AML-193 (cell line): ENCODE measurements at regions not wholly inside any gene's neighbourhood (a gene's known extent, or its start where the extent isn't known, plus 50 kb on each side); places are given as distances from the start of the nearest gene placed in this dataset.

Source experiments
- DNase-seq, 2 experiments: peaks; one replicate each; lab custom pipeline; 2025; lab: John Stamatoyannopoulos, UW

DNA sequence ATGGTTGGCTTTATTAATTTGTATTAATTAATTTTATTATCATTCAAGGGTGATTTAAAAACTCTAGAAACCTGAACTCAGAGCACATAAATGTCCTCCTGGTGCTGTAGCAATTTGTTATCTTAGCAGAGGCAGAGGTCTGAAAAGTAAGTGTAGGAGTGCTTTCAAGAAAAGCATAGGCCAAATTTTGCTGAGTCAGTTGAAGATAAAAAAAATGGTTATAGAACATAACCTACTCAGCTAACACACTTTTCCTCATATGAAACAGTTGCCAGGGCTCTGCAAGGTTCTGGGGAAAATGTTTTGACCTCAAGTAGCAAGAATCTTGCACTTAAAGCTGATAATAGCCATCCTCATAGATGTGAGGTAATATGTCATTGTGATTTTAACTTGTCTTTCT lies 53.5 kb upstream of the CHODL start:
- no peak for DNase-seq

DNA sequence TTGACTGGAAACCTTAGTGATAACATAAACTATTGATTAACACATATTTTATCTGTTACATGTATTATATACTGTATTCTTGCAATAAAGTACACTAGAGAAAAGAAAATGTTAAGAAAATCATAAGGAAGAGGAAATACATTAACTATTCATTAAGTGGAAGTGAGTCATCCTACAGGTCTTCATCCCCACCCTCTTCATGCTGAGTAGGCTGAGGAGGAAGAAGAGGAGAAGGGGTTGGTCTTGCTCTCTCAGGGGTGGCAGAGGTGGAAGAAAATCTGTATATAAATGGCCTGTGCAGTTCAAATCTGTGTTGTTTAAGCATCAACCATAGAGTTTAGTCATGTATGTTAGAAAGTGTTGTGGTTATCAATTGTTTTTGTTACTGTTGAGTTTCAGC lies 66.1 kb upstream of the CHODL start:
- DNase-seq: no peak

DNA sequence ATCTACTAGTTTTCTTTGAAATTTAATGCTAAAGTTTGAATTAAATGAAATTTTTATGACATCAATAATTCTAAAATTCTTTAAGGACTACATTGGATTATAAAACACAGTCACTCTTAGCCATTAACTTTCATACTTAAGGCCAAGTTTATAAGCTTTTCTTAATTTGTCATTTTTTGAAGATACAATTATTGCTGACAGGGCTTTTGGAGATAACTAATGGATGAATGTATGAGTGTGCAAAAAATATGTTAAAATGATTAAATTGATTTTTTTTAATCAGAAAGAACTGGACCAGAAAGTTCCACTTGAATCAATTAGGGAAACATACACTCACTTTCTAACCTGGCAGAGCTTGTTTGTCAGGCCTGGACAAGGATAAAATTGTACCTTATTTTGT lies 70.3 kb upstream of the CHODL start:
- DNase-seq: no peak

DNA sequence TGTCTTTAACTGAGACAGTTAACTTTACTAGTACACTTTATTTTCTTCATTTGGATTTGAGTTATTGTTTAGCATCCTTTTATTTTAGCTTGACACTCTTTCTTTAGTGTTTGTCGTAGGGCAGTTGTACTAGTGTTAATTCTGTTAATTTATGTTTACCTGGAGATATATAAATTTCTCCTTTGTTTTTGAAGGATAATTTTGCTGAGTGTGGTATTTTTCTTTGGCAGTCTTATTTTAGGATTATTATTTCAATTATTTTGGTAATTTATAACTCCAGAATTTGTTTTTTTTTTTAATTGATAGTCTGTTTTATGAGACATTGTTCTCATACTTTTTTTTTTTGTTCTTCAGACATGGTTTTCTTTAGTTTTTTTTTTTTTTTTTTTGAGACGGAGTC lies 73.8 kb upstream of the CHODL start:
- no peak for DNase-seq

DNA sequence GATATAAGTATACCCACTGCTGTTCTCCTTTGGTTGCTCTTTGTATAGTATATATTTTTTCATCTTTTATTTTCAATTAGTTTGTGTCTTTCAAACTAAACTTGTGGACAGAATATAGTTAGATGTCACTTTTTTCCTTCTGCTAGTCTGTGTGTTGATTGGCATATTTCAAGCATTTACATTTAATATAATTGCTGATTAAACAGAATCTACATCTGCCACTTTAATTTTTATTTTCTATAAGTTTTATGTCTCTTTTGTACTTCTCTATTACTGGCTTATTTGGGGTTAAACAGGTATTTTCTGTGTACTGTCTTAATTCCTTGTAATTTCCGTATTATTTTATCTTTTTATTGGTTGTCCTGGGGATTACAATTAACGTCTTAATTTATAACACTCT lies 74.4 kb upstream of the CHODL start:
- no peak for DNase-seq

DNA sequence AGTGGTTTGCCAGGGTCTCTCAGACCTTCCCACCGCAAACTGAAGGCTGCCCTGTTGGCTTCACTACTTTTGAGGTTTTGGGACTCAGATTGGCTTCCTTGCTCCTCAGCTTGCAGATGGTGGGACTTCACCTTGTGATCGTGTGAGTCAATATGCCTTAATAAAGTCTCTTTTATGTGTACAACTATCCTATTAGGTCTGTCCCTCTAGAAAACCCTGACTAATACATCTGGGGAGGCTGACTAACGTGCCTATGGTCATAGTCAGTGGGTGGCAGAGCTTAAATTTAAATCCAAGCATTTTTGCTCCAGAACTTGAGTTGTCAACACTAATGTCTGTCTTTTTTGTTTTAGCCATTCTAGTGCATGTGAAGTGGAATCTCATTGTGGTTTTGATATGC lies 76.5 kb upstream of the CHODL start:
- no peak for DNase-seq

DNA sequence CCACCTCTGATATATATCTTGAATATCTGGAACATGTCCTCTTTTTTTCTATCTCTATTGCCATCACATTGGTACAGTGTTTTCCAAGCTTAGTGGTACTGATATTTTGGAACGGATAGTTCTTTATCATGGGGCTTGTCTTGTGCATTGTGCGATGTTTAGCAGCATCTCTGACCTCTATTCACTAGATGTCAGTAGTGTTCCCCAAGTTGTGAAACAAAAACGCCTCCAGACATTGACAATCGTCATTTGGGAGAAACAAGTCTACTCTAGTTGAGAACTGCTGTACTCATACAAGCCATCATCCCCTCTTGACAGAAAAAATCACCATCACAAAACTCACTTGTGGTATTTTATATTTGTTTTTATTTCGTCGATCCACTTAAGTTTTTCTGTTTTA lies 79.7 kb upstream of the CHODL start:
- no peak for DNase-seq

DNA sequence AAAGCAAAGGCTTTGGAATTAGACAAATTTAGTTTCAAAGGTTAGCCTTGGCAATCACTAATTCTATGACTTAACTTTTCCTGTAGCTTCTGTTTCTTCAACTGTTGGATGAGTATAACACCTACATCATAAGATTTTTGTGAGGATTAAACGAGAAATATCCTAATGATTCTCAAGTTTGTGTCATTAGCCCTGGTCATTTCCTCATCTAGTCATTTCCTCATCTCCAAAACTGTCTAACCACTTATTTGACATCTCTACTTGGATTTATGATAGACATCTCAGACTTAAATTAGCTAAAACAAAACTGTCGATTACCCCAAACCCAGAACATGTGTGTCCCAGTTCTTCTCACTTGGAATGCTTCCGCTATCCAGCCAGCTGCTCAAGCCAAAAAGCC lies 80.2 kb upstream of the CHODL start:
- DNase-seq: no peak

DNA sequence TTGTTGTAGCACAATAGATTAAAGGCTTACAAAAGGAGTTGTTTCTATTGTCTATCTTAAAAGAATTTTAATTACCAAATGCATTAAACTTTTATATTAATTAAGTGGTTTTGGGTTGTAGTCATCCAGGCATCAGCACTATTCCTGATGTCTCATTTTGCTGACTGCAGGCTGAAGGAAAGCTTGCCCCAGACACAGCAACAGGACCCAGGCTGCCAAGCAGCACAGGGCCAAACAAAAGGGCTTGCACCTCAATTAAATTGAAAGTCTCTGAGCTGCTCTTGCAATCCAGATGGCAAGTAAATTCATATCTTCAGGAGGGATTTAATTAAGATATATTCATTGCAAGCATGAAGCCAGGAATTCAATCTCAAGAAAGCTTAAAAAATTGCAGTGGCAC lies 80.7 kb upstream of the CHODL start:
- DNase-seq: no peak

DNA sequence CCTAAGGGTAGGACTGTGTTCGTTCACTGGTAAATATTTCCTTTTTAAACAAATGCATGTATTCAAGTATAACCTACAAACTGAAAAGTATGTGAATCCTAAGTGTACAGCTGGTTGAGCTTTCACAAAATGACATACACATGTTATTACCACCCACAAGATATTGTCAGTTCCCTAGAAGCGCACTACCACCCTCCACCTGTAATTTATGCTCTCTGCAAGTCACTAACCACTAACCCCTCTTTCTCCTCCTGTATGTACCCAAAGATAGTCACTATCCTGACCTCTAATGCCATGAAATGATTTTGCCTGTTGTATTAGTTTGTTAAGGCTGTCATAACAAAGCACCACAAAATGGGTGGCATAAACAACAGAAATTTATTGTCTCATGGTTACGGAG lies 82.8 kb upstream of the CHODL start:
- no peak for DNase-seq

DNA sequence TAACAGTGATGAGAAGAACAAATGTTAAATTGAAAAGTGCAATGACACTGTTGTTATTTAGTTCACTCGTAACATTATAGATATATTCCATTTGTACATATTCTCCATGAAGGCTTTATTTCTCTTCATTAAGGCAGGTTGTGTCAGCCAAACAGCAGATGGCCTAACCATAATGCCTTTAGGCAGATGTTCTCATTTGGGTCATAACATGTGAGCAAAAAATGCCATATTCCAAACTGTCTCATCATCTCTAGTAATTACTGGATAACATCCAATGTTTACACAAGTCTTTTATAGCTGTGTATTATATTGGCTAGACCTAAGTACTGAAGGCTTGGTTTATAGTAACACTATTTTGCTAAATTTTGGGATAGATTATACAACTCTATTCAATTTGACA lies 87.2 kb upstream of the CHODL start:
- no peak for DNase-seq

DNA sequence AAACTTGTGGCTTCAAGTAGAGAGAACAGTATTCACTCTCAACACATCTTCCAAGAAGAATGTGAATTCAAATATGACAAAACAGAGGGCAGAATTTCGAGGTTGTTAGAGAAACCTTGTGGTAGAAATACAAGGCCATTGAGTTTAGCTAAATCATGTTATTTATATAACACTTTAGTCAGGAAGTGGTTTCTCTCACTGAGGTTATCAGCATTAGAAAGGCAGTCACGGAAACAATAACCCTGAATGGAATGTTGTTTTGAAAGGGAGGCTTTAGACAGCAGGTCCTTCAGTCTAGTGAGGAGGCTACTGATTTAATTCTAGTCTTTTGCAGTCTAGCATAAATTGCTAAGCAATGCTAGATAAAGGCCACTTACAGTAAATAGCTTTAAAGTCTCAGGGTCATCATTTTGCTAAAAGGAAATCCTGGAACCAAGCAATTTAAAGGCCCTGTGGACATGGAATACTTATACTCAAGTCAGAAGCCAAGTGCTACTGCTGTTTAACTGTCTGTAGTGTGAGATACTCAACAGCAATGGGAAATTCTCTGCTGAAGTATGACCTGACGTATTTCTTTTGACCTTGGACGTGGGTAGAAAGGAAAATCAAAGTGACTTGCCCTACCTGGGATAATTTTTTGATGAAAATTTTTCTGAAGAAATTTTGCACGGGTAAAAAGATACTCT lies 89.0 kb upstream of the CHODL start:
- DNase-seq: no peak

DNA sequence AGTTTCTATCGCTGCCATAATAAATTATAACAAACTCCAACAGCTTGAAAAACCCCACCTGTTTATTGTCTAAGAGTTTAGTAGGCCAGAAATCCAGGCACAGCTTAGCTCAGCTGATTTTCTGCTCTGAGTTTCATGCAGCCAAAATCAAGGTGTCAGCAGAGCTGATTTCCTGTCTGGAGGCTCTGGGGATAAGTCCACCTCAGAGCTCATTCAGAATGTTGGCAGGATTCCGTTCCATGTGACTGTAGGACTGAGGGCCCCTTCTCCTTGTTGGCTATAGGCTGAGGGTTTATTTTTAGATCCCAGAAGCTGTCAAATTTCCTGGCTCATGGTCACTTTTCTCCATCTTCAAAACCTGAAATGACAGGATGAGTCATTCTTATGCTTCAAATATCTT lies 91.6 kb upstream of the CHODL start:
- DNase-seq: no peak

DNA sequence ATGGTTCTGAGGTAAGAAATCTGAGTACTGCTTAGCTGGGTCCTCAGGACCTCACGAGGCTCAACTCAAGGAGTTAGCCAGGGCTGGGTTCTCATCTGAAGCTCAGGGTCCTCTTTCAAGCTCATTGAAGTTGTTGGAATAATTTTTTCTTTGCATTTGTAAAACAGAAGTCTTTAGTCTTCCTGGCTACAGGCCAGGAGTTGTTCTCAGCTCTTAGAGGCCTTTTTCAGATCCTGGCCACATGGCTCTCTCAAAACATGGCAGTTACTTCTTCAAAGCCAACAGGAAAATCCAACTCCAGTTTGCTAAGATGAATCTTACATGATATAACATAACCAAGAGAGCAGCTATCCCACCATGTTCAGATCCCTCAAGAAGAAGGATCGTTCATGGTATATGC lies 92.3 kb upstream of the CHODL start:
- DNase-seq: no peak

DNA sequence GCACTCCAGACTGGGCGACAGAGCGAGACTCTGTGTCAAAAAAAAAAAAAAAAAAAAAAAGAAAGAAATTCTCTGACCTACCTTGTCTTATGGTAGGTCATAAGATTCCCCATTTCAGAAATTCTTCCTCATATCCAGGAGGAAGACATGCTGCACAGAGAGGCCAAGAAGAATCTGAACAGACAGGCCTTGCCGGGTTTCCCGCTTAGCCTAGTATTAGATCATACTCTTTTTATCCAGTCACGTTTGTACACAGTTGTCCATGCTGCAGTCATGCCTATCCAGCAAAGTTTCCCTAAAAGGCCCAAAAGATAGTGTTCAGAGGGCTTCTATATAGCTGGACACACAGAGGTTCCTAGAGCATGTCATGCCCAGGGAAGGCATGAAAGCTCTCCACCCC lies 93.6 kb upstream of the CHODL start:
- no peak for DNase-seq

DNA sequence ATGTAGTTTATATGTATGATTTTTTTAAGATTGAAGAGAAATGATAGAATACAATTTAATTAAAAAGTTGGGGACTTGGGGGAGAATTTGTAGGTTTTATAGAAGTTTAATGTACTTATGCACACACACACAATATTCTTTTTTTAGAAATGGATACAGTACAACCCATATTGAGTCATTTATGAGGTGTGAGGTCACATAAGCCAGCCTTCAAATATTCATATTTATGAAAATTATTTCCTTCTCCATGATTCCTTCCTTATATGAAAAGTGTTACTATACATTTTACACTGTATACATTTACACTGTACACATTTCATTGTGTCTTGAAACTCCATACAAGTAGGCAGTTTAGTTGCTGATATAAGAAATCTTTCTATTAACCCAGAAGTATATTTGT lies 96.2 kb upstream of the CHODL start:
- no peak for DNase-seq

DNA sequence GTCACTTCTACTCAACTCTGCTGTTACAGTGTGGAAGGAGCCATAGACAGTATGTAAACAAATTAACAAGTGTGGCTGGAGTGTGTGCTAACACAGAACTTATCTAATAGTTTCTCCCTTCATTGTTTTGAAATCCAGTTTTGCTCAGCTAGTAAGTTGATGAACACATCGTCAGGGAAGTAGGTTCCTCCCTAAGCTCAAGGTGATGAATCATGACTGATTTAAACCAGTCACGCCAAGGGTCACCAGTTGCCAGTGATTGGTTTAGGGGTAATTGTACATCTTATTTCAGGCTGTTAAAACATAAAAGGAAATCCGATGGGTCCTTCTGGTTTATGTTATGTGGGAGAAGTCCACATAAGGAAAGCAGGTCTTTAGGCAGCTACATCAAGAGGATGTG lies 97.0 kb upstream of the CHODL start:
- DNase-seq: no peak

DNA sequence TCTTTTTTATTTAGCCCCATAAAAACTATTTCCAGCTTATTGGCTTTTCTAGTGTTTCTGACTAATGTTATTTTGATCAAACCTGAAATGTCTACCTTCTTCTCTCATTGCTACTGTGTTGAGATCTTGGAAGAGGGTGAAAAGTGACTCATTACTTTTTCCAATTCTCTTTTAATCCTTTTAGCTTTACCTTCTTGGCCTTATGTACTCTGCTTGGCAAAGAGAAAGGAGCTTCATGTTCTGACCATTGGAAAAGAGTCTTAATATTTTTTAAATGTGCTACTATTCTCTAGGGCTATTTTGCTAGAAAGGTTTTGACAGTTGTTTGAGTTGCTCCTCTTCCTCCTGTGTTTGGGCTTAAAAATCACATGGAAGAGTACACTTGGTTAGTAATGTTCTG lies 97.8 kb upstream of the CHODL start:
- DNase-seq: no peak

DNA sequence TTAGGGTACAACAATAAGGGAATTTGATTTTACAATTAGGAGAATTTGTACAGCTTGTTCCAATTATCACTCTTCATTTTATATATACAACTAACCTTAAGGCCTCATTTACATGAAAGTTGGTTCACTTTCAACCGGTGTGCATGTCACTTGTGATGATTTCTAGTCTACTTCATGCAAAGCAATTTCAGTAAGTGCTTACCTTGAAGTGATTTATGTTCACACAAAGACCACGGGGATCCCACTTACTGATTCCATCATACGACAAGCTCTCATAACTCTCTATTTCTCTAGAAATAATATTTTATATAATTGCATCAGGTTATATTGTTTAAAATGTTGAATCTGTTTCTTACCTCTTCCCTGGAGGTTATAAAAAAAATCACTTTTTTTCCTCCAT lies 100.3 kb upstream of the CHODL start:
- no peak for DNase-seq

DNA sequence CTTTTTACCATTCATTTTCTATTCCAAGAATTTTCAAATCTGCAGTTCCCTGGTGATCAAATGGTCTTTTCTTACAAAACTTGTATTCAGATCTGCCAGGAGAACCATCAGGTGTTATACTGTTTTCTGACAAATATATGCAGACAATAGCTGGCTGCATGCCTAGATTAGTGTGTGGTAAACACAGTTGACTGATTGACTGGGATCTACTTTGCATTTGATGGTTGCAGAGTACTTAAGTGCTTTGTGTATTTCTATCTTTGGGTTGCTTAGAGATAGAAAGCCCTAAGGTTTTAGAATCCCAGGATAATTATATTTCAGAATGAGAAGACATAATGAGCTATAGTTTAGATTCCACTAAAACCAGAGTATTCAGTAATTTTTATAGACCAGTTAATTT lies 102.0 kb upstream of the CHODL start:
- no peak for DNase-seq

DNA sequence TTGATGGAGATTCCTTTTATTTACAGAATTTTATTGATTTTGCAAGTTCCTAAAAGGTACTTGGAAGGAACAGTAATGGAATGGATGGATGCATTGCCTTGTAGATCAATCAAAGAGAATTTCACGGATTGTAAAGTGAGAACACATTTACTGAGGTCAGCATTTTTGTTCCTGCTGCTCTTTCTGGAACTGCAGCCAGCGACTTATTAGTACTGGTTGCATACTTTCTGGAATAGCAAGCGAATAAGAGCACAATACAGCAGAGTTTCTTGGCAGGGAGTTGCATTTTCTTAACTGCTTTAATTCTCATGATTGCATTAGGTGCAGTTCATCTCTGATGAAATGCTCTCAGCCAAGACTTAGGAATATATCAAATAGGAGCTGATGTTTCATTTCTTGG lies 106.1 kb upstream of the CHODL start:
- no peak for DNase-seq

DNA sequence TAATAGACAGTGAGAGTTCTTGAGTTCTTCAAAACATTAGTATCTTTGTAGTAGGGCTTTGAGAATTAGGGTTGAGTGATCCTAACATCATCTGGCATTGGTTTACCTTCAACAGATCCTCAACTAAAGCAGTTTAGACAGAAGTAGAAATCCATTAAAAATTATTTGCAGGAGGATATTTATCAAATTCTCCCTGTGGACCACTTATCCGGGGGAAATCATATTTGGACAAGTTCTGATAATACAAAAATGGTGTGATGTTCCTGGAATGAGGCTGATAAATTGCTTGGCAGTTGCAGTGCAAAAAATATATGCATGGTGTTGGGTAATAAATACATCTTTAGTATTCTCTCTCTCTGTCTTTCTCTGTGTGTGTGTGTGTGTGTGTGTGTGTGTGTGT lies 115.1 kb upstream of the CHODL start:
- DNase-seq: no peak

DNA sequence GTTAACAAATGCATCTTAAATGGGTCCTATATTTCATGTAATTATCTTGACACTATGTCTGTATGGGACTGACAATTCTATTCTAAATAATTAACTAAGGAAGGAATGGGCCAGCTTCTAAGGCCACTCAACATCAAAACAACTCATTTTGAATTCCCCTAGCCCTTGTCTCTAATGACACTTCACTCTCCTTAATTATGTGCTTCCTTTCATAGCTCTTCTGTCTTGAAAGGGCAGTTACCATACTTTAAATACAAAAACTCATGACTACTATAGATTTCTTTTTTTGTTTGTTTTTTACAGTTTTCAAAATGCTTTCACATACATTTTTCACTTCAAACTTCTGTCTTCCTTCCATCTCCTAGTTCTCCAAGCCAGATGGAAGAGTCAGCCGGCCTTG lies 126.1 kb upstream of the CHODL start:
- DNase-seq: no peak

DNA sequence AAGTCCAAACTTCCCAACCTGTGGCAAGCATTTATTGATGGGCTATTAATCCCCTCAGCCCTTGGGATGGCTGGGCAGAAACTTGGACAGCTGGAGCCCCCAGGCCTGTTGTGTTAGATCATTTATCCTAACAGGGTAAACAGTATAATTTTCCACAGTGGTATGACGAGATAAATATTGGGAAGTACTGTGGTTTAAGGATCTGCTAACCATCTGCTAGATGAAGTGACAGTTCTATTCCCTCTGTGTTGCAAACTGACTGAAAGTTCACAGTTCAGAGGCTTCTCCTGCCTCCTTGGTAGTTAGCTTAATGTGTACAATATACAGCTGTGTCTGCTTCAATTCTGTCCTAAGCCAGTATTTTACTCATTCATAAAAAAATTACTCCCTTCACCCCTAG lies 127.5 kb upstream of the CHODL start:
- DNase-seq: no peak

DNA sequence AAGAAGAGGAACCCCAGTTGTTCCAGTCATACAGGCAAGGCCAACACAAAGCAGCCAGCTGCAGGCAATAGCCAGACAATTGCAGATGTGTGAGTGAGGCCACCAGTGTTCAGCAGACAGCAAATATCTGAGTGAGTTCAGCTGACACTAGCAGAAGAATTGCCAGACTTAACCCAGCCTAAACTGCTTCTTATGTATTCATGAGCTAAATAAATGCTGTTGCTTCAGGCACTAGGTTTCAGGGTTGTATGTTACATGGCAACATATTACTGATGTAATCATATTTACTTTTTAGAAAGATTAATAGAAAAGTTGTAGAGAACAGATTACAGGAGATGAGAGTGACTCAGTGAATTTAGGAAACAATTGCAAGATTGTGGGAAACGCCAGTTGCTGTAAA lies 129.8 kb upstream of the CHODL start:
- no peak for DNase-seq
